ENCODE measurements at regions not wholly inside any gene's neighbourhood (a gene's known extent, or its start where the extent isn't known, plus 50 kb on each side); places are given as distances from the start of the nearest gene placed in this dataset.

DNA sequence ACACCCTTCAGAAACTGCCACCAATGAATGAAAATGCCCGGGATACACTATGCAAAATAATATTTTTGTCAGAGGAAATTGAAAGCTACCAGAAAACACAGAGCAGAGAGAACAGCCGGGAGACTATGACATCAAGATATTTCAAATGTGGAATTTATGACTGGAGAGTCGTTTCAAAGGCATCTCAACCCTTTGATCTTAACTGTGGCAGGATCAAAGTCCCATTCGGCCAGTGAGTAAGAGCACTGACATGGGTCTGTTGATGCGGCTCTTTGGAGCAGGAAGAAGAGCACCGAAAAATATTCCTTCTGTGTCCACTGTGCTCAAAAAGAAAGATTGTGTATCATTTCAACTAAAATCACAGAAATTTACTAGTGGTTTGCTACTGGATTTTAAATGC lies 201.9 kb downstream of the RFC3 start:
- no peaks in the 10 kb centered on the region; the same call in 1 of the 2 replicates for H3K9me3 ChIP-seq (ENCODE audit: control insufficient read depth, insufficient read depth, low read length)
- H3K14ac ChIP-seq (replicated peaks; ENCODE audit: low read depth, low read length): no peak overlapping the region
- BruUV-seq (replicated peaks): no TSS peak
- no peak overlapping the region for H2BK20ac ChIP-seq (ENCODE audit: low read depth, low read length)
- no peak overlapping the region for H2BK15ac ChIP-seq (ENCODE audit: low read depth, low read length)
- H3K4me2 ChIP-seq (ENCODE audit: low read depth, low read length): no peak overlapping the region
- H2BK5ac ChIP-seq (ENCODE audit: low read depth, low read length, poor library complexity, severe bottlenecking): no peak overlapping the region
- no peak overlapping the region for H2AK9ac ChIP-seq (replicated peaks; ENCODE audit: low read depth, low read length, poor library complexity)
- H3K4ac ChIP-seq (ENCODE audit: low read depth, low read length): no peak overlapping the region
- no peak overlapping the region for H3K23ac ChIP-seq (ENCODE audit: low read depth, low read length)
- CTCF ChIA-PET: no interaction called here
- H3K9ac ChIP-seq (ENCODE audit: low read depth, low read length): no peak overlapping the region
- no peak for ATAC-seq (ENCODE audit: low read depth)
- TF ChIP-seq, protein P1, sequence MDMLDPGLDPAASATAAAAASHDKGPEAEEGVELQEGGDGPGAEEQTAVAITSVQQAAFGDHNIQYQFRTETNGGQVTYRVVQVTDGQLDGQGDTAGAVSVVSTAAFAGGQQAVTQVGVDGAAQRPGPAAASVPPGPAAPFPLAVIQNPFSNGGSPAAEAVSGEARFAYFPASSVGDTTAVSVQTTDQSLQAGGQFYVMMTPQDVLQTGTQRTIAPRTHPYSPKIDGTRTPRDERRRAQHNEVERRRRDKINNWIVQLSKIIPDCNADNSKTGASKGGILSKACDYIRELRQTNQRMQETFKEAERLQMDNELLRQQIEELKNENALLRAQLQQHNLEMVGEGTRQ (IDR thresholded peaks at IDR 0.05; ENCODE audit: low read depth, low read length): no peak
- TF ChIP-seq FOS (IDR thresholded peaks at IDR 0.05; ENCODE audit: low read depth, low read length) (no peak), SMC3 (IDR thresholded peaks at IDR 0.05; ENCODE audit: low read depth, low read length) (no peak), CHD1 (IDR thresholded peaks at IDR 0.05; ENCODE audit: low read depth, low read length) (no peak), MAZ (IDR thresholded peaks at IDR 0.05; ENCODE audit: borderline replicate concordance, low read depth, low read length) (no peak)
- TF ChIP-seq, protein P2, sequence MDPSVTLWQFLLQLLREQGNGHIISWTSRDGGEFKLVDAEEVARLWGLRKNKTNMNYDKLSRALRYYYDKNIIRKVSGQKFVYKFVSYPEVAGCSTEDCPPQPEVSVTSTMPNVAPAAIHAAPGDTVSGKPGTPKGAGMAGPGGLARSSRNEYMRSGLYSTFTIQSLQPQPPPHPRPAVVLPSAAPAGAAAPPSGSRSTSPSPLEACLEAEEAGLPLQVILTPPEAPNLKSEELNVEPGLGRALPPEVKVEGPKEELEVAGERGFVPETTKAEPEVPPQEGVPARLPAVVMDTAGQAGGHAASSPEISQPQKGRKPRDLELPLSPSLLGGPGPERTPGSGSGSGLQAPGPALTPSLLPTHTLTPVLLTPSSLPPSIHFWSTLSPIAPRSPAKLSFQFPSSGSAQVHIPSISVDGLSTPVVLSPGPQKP (IDR thresholded peaks at IDR 0.05; ENCODE audit: borderline replicate concordance, low read depth, low read length): no peak
- no peak overlapping the region for H3K4me3 ChIP-seq (ENCODE audit: insufficient read depth, low read depth, low read length)
- H2AK5ac ChIP-seq (ENCODE audit: low read depth, low read length): no peak overlapping the region
- H4K5ac ChIP-seq (ENCODE audit: low read depth, low read length): no peak overlapping the region
- no peak overlapping the region for H3K18ac ChIP-seq (ENCODE audit: low read depth, low read length)
- H4K91ac ChIP-seq (ENCODE audit: insufficient read depth, low read depth, low read length): no peak overlapping the region
- no peaks in the 10 kb centered on the region for H3K79me1 ChIP-seq (ENCODE audit: low read depth in 1 of 2, low read length in 2 of 2)
- in situ Hi-C loops (cut with MboI; ENCODE audit: low sequenced_read_pairs) (loop anchor here (10.0 kb wide), 1 partner anchor 65 kb away; no protein-coding TSS in a partner anchor), dilution Hi-C loops (cut with HindIII; ENCODE audit: low sequenced_read_pairs, unreplicated experiment) (no loop called here), intact Hi-C loops (cut with micrococcal nuclease) (no loop called here)
- H2BK120ac ChIP-seq (ENCODE audit: low read depth, low read length): no peak overlapping the region
- H3K27me3 ChIP-seq (ENCODE audit: control insufficient read depth, insufficient read depth, low read length): no peaks in the 10 kb centered on the region
- H3K27ac ChIP-seq (ENCODE audit: insufficient read depth, low read length): no peak overlapping the region
- no peaks in the 10 kb centered on the region for H3K4me1 ChIP-seq (ENCODE audit: control insufficient read depth, insufficient read depth, low read length)
- no peak overlapping the region for H3K56ac ChIP-seq (ENCODE audit: extremely low read depth, insufficient read depth, low read length)
- POLR2A ChIA-PET (ENCODE audit: unreplicated experiment): no interaction called here
- no CpG with 5 or more reads among the region's 6 CpGs for WGBS, 2 experiments (ENCODE audit: extremely low coverage in 2 of 2, insufficient read length in 1 of 2)
- no peaks in the 10 kb centered on the region for H3K36me3 ChIP-seq (ENCODE audit: control insufficient read depth, insufficient read depth, low read length)
- DNase-seq: no peak
- H4K20me1 ChIP-seq (ENCODE audit: insufficient read depth, low read length): no peaks in the 10 kb centered on the region
- H4K8ac ChIP-seq (ENCODE audit: low read depth in 2 of 2, low read length in 2 of 2): no peak overlapping the region
- H2AFZ ChIP-seq (replicated peaks; ENCODE audit: low read length, poor library complexity): no peak overlapping the region
- no peaks in the 10 kb centered on the region for H3K9me1 ChIP-seq (ENCODE audit: insufficient read depth, low read length)

All from IMR-90 (cell line).